ENCODE measurements at regions not wholly inside any gene's neighbourhood (a gene's known extent, or its start where the extent isn't known, plus 50 kb on each side); places are given as distances from the start of the nearest gene placed in this dataset.
"Not testable (repeated sequence)": the region's sequence is repeated elsewhere in the genome, so short reads cannot be mapped to it uniquely, and the experiment has no call there.

- no peak overlapping the region for H3K27ac ChIP-seq (ENCODE audit: low read length)
- H3K9ac ChIP-seq (ENCODE audit: low read length) = no peak overlapping the region
- no peaks in the 10 kb centered on the region for H3K9me3 ChIP-seq (ENCODE audit: control insufficient read depth, low read depth, low read length)
- H3K27me3 ChIP-seq (ENCODE audit: control insufficient read depth, insufficient read depth, low read length) = no peaks in the 10 kb centered on the region
- no peaks in the 10 kb centered on the region for H3K36me3 ChIP-seq (ENCODE audit: control insufficient read depth, low read depth, low read length)
- no peaks in the 10 kb centered on the region for H3K4me1 ChIP-seq (ENCODE audit: control insufficient read depth, low read depth, low read length)
- no peak overlapping the region for H3K4me3 ChIP-seq (ENCODE audit: low read length)
These were observed 614.5 kb upstream of the ADGRL2 start for GRCh38 chr1:81186261-81186660.

- Histone ChIP-seq H3K27me3 (ENCODE audit: control insufficient read depth, insufficient read depth, low read length) (no peaks in the 10 kb centered on the region), H3K9me3 (ENCODE audit: control insufficient read depth, low read depth, low read length) (no peaks in the 10 kb centered on the region), H3K27ac (ENCODE audit: low read length) (no peak overlapping the region), H3K4me3 (ENCODE audit: low read length) (no peak overlapping the region), H3K9ac (ENCODE audit: low read length) (no peak overlapping the region), H3K36me3 (ENCODE audit: control insufficient read depth, low read depth, low read length) (no peaks in the 10 kb centered on the region), H3K4me1 (ENCODE audit: control insufficient read depth, low read depth, low read length) (no peaks in the 10 kb centered on the region)
These were observed 617.2 kb upstream of the ADGRL2 start for GRCh38 chr1:81183553-81183952.

GRCh38 chr1:81183051-81183450 is 617.7 kb upstream of the ADGRL2 start:
- H3K4me1 ChIP-seq (ENCODE audit: control insufficient read depth, low read depth, low read length) = no peaks in the 10 kb centered on the region
- no peak overlapping the region for H3K4me3 ChIP-seq (ENCODE audit: low read length)
- H3K27me3 ChIP-seq (ENCODE audit: control insufficient read depth, insufficient read depth, low read length) = no peaks in the 10 kb centered on the region
- H3K9me3 ChIP-seq (ENCODE audit: control insufficient read depth, low read depth, low read length) = no peaks in the 10 kb centered on the region
- no peak overlapping the region for H3K27ac ChIP-seq (ENCODE audit: low read length)
- no peak overlapping the region for H3K9ac ChIP-seq (ENCODE audit: low read length)
- no peaks in the 10 kb centered on the region for H3K36me3 ChIP-seq (ENCODE audit: control insufficient read depth, low read depth, low read length)

- Histone ChIP-seq H3K4me1 (ENCODE audit: control insufficient read depth, low read depth, low read length) (no peaks in the 10 kb centered on the region), H3K27me3 (ENCODE audit: control insufficient read depth, insufficient read depth, low read length) (no peaks in the 10 kb centered on the region), H3K27ac (ENCODE audit: low read length) (no peak overlapping the region), H3K9ac (ENCODE audit: low read length) (no peak overlapping the region), H3K4me3 (ENCODE audit: low read length) (no peak overlapping the region), H3K36me3 (ENCODE audit: control insufficient read depth, low read depth, low read length) (no peaks in the 10 kb centered on the region), H3K9me3 (ENCODE audit: control insufficient read depth, low read depth, low read length) (no peaks in the 10 kb centered on the region)
These were observed 621.5 kb upstream of the ADGRL2 start for GRCh38 chr1:81179242-81179641.

- H3K4me1 ChIP-seq (ENCODE audit: control insufficient read depth, low read depth, low read length); H3K27me3 ChIP-seq (ENCODE audit: control insufficient read depth, insufficient read depth, low read length); H3K9me3 ChIP-seq (ENCODE audit: control insufficient read depth, low read depth, low read length); H3K27ac ChIP-seq (ENCODE audit: low read length); H3K9ac ChIP-seq (ENCODE audit: low read length); H3K4me3 ChIP-seq (ENCODE audit: low read length); H3K36me3 ChIP-seq (ENCODE audit: control insufficient read depth, low read depth, low read length): not testable (repeated sequence)
These were observed 622.2 kb upstream of the ADGRL2 start for GRCh38 chr1:81178431-81179093.

GRCh38 chr1:81174811-81175476 is 625.8 kb upstream of the ADGRL2 start:
- peaks cover 8% of the 10 kb centered on the region for H3K9me3 ChIP-seq (ENCODE audit: control insufficient read depth, low read depth, low read length)
- no peak overlapping the region for H3K4me3 ChIP-seq (ENCODE audit: low read length)
- no peaks in the 10 kb centered on the region for H3K36me3 ChIP-seq (ENCODE audit: control insufficient read depth, low read depth, low read length)
- H3K27ac ChIP-seq (ENCODE audit: low read length) = no peak overlapping the region
- no peaks in the 10 kb centered on the region for H3K27me3 ChIP-seq (ENCODE audit: control insufficient read depth, insufficient read depth, low read length)
- no peak overlapping the region for H3K9ac ChIP-seq (ENCODE audit: low read length)
- H3K4me1 ChIP-seq (ENCODE audit: control insufficient read depth, low read depth, low read length) = no peaks in the 10 kb centered on the region

GRCh38 chr1:81174052-81174451 is 626.7 kb upstream of the ADGRL2 start:
- Histone ChIP-seq H3K4me3 (ENCODE audit: low read length) (no peak overlapping the region), H3K27me3 (ENCODE audit: control insufficient read depth, insufficient read depth, low read length) (no peaks in the 10 kb centered on the region), H3K9ac (ENCODE audit: low read length) (no peak overlapping the region), H3K4me1 (ENCODE audit: control insufficient read depth, low read depth, low read length) (no peaks in the 10 kb centered on the region), H3K27ac (ENCODE audit: low read length) (no peak overlapping the region), H3K9me3 (ENCODE audit: control insufficient read depth, low read depth, low read length) (peaks cover 13% of the 10 kb centered on the region), H3K36me3 (ENCODE audit: control insufficient read depth, low read depth, low read length) (no peaks in the 10 kb centered on the region)

GRCh38 chr1:81172483-81172882 is 628.3 kb upstream of the ADGRL2 start:
- H3K9ac ChIP-seq (ENCODE audit: low read length) = no peak overlapping the region
- H3K27me3 ChIP-seq (ENCODE audit: control insufficient read depth, insufficient read depth, low read length) = no peaks in the 10 kb centered on the region
- no peak overlapping the region for H3K27ac ChIP-seq (ENCODE audit: low read length)
- H3K4me1 ChIP-seq (ENCODE audit: control insufficient read depth, low read depth, low read length) = no peaks in the 10 kb centered on the region
- no peaks in the 10 kb centered on the region for H3K36me3 ChIP-seq (ENCODE audit: control insufficient read depth, low read depth, low read length)
- peaks cover 13% of the 10 kb centered on the region for H3K9me3 ChIP-seq (ENCODE audit: control insufficient read depth, low read depth, low read length)
- H3K4me3 ChIP-seq (ENCODE audit: low read length) = no peak overlapping the region

- no peak overlapping the region for H3K27ac ChIP-seq (ENCODE audit: low read length)
- no peaks in the 10 kb centered on the region for H3K27me3 ChIP-seq (ENCODE audit: control insufficient read depth, insufficient read depth, low read length)
- no peak overlapping the region for H3K9ac ChIP-seq (ENCODE audit: low read length)
- H3K4me1 ChIP-seq (ENCODE audit: control insufficient read depth, low read depth, low read length) = no peaks in the 10 kb centered on the region
- H3K36me3 ChIP-seq (ENCODE audit: control insufficient read depth, low read depth, low read length) = no peaks in the 10 kb centered on the region
- H3K4me3 ChIP-seq (ENCODE audit: low read length) = no peak overlapping the region
- H3K9me3 ChIP-seq (ENCODE audit: control insufficient read depth, low read depth, low read length) = peaks cover 13% of the 10 kb centered on the region
These were observed 630.0 kb upstream of the ADGRL2 start for GRCh38 chr1:81170721-81171120.

- H3K27ac ChIP-seq (ENCODE audit: low read length) = no peak overlapping the region
- no peak overlapping the region for H3K9ac ChIP-seq (ENCODE audit: low read length)
- H3K9me3 ChIP-seq (ENCODE audit: control insufficient read depth, low read depth, low read length) = peaks cover 7% of the 10 kb centered on the region
- no peak overlapping the region for H3K4me3 ChIP-seq (ENCODE audit: low read length)
- H3K4me1 ChIP-seq (ENCODE audit: control insufficient read depth, low read depth, low read length) = no peaks in the 10 kb centered on the region
- no peaks in the 10 kb centered on the region for H3K27me3 ChIP-seq (ENCODE audit: control insufficient read depth, insufficient read depth, low read length)
- no peaks in the 10 kb centered on the region for H3K36me3 ChIP-seq (ENCODE audit: control insufficient read depth, low read depth, low read length)
These were observed 634.8 kb upstream of the ADGRL2 start for GRCh38 chr1:81165963-81166362.

- no peak overlapping the region for H3K27ac ChIP-seq (ENCODE audit: low read length)
- no peaks in the 10 kb centered on the region for H3K9me3 ChIP-seq (ENCODE audit: control insufficient read depth, low read depth, low read length)
- H3K36me3 ChIP-seq (ENCODE audit: control insufficient read depth, low read depth, low read length) = no peaks in the 10 kb centered on the region
- H3K4me1 ChIP-seq (ENCODE audit: control insufficient read depth, low read depth, low read length) = peaks cover 23% of the 10 kb centered on the region
- H3K4me3 ChIP-seq (ENCODE audit: low read length) = no peak overlapping the region
- H3K9ac ChIP-seq (ENCODE audit: low read length) = no peak overlapping the region
- H3K27me3 ChIP-seq (ENCODE audit: control insufficient read depth, insufficient read depth, low read length) = no peaks in the 10 kb centered on the region
These were observed 640.0 kb upstream of the ADGRL2 start for GRCh38 chr1:81160696-81161095.

GRCh38 chr1:81158592-81158991 is 642.1 kb upstream of the ADGRL2 start:
- Histone ChIP-seq H3K4me1 (ENCODE audit: control insufficient read depth, low read depth, low read length) (peaks cover 23% of the 10 kb centered on the region), H3K9me3 (ENCODE audit: control insufficient read depth, low read depth, low read length) (no peaks in the 10 kb centered on the region), H3K27me3 (ENCODE audit: control insufficient read depth, insufficient read depth, low read length) (no peaks in the 10 kb centered on the region), H3K9ac (ENCODE audit: low read length) (no peak overlapping the region), H3K4me3 (ENCODE audit: low read length) (no peak overlapping the region), H3K36me3 (ENCODE audit: control insufficient read depth, low read depth, low read length) (no peaks in the 10 kb centered on the region), H3K27ac (ENCODE audit: low read length) (no peak overlapping the region)

Data from iPS-18a (cell line).